Endothelial cell of umbilical vein (primary cell): ENCODE measurements at regions not wholly inside any gene's neighbourhood (a gene's known extent, or its start where the extent isn't known, plus 50 kb on each side); places are given as distances from the start of the nearest gene placed in this dataset.

Experiments
- EZH2 ChIP-seq: IDR thresholded peaks from 2 replicates; pipeline ENCODE4 v1.6.1; 2012; ENCODE audit warnings: borderline replicate concordance, low read depth, mild to moderate bottlenecking, moderate library complexity, low read length, inconsistent platforms; ENCODE audit not compliant: severe bottlenecking
- FOS ChIP-seq: IDR thresholded peaks from 2 replicates; pipeline ENCODE4 v1.6.1; 2011; ENCODE audit warnings: mild to moderate bottlenecking, low read length, moderate library complexity, borderline replicate concordance; ENCODE audit not compliant: insufficient read depth
- GATA2 ChIP-seq: IDR thresholded peaks from 2 replicates; pipeline ENCODE4 v1.7.0; 2011; ENCODE audit warnings: low read depth, mild to moderate bottlenecking, moderate library complexity, mixed read lengths, low read length; ENCODE audit not compliant: insufficient read length, insufficient read depth
- JUN ChIP-seq: IDR thresholded peaks from 2 replicates; pipeline ENCODE4 v1.6.1; 2011; ENCODE audit warnings: borderline replicate concordance, low read depth; ENCODE audit not compliant: insufficient read length, insufficient read depth
- POLR2A ChIP-seq: IDR thresholded peaks from 2 replicates; pipeline ENCODE4 v1.6.1; 2012; ENCODE audit warnings: low read depth, mild to moderate bottlenecking, control low read depth, low read length
- POLR2AphosphoS5 ChIP-seq: IDR thresholded peaks from 2 replicates; pipeline ENCODE4 v1.6.1; 2012; ENCODE audit warnings: low read depth, mild to moderate bottlenecking, control low read depth, low read length, moderate library complexity; ENCODE audit not compliant: insufficient read depth
- TF ChIP-seq, protein P1 (sequence below), 2 donors: IDR thresholded peaks; 1 replicate in 1 of 2; 2 replicates in 1 of 2; pipeline ENCODE4 v1.5.1; 2011; ENCODE audit warnings: low read length in 2 of 2, mild to moderate bottlenecking in 2 of 2, moderate library complexity in 2 of 2, control low read depth in 1 of 2, inconsistent platforms in 1 of 2, low read depth in 1 of 2; ENCODE audit not compliant: insufficient read depth in 1 of 2; ENCODE audit errors: extremely low read depth in 1 of 2
- TF ChIP-seq, protein P2 (sequence below): IDR thresholded peaks from 2 replicates; pipeline ENCODE4 v1.6.1; 2011; ENCODE audit not compliant: insufficient read depth, insufficient read length

DNA sequence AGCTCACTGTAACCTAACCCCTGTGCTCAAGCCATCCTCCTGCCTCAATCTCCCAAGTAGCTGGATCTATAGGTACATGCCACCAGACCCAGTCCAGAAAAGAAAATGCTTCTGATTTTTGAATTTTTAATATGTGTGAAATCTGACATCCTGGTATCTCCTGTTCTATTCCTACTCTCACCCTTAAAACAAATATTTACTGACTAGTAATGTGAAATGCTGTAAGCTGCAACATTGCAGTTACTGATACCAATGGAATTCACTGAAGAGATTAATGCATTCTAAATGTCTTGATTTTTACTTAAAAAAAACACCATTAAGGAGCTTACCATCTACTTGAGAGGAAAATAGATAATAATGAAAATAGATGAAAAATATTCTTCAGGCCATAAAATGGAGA is 162.7 kb upstream of the TSLP start:
- TF ChIP-seq, protein P1, sequence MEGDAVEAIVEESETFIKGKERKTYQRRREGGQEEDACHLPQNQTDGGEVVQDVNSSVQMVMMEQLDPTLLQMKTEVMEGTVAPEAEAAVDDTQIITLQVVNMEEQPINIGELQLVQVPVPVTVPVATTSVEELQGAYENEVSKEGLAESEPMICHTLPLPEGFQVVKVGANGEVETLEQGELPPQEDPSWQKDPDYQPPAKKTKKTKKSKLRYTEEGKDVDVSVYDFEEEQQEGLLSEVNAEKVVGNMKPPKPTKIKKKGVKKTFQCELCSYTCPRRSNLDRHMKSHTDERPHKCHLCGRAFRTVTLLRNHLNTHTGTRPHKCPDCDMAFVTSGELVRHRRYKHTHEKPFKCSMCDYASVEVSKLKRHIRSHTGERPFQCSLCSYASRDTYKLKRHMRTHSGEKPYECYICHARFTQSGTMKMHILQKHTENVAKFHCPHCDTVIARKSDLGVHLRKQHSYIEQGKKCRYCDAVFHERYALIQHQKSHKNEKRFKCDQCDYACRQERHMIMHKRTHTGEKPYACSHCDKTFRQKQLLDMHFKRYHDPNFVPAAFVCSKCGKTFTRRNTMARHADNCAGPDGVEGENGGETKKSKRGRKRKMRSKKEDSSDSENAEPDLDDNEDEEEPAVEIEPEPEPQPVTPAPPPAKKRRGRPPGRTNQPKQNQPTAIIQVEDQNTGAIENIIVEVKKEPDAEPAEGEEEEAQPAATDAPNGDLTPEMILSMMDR (IDR thresholded peaks at IDR 0.05; ENCODE audit: extremely low read depth in 1 of 2, insufficient read depth in 1 of 2, low read depth in 1 of 2, low read length in 2 of 2) = no peak
- TF ChIP-seq POLR2AphosphoS5 (no peak), POLR2A (no peak), JUN (no peak), GATA2 (no peak), FOS (no peak), EZH2 (no peak)
- TF ChIP-seq, protein P2, sequence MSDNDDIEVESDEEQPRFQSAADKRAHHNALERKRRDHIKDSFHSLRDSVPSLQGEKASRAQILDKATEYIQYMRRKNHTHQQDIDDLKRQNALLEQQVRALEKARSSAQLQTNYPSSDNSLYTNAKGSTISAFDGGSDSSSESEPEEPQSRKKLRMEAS = no peak
